Endothelial cell of umbilical vein (primary cell): ENCODE measurements at regions not wholly inside any gene's neighbourhood (a gene's known extent, or its start where the extent isn't known, plus 50 kb on each side); places are given as distances from the start of the nearest gene placed in this dataset.

Source experiments
- EZH2 ChIP-seq: IDR thresholded peaks from 2 replicates; pipeline ENCODE4 v1.6.1; 2012; ENCODE audit warnings: borderline replicate concordance, low read depth, mild to moderate bottlenecking, moderate library complexity, low read length, inconsistent platforms; ENCODE audit not compliant: severe bottlenecking
- MYC ChIP-seq: IDR thresholded peaks from one replicate; pipeline ENCODE4 v1.6.1; 2011; ENCODE audit warnings: mild to moderate bottlenecking, low read depth, low read length
- POLR2A ChIP-seq: IDR thresholded peaks from 2 replicates; pipeline ENCODE4 v1.6.1; 2012; ENCODE audit warnings: low read depth, mild to moderate bottlenecking, control low read depth, low read length
- POLR2AphosphoS5 ChIP-seq: IDR thresholded peaks from 2 replicates; pipeline ENCODE4 v1.6.1; 2012; ENCODE audit warnings: low read depth, mild to moderate bottlenecking, control low read depth, low read length, moderate library complexity; ENCODE audit not compliant: insufficient read depth
- TF ChIP-seq, protein P1 (sequence below), 2 donors: IDR thresholded peaks; 1 replicate in 1 of 2; 2 replicates in 1 of 2; pipeline ENCODE4 v1.5.1; 2011; ENCODE audit warnings: low read length in 2 of 2, mild to moderate bottlenecking in 2 of 2, moderate library complexity in 2 of 2, control low read depth in 1 of 2, inconsistent platforms in 1 of 2, low read depth in 1 of 2; ENCODE audit not compliant: insufficient read depth in 1 of 2; ENCODE audit errors: extremely low read depth in 1 of 2
- TF ChIP-seq, protein P2 (sequence below): IDR thresholded peaks from 2 replicates; pipeline ENCODE4 v1.6.1; 2011; ENCODE audit not compliant: insufficient read depth, insufficient read length

DNA sequence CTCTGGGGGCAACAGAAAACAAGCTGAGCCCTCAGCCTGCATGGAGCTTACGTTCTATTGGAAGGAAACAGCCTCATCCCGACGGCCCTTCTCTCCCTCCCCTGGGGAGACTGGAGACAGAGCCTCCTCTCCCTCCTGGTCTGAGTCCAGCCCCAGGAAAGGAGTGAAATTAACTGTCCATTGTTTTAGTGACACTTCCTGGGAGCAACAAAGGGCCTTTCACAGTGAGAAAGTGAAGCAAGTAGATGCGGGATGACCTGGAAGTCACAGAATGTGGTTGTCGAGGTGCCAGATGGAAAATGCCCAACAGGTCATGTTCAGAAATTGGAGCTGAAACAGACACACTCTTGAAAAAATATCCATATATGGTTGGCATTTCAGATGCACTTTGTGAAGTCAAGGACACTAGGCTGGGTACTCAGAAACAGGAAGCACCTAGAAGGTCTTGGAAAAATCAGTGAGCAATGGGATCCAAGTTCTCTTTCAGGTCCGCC is 77.8 kb downstream of the TFAP2C start:
- TF ChIP-seq, protein P1, sequence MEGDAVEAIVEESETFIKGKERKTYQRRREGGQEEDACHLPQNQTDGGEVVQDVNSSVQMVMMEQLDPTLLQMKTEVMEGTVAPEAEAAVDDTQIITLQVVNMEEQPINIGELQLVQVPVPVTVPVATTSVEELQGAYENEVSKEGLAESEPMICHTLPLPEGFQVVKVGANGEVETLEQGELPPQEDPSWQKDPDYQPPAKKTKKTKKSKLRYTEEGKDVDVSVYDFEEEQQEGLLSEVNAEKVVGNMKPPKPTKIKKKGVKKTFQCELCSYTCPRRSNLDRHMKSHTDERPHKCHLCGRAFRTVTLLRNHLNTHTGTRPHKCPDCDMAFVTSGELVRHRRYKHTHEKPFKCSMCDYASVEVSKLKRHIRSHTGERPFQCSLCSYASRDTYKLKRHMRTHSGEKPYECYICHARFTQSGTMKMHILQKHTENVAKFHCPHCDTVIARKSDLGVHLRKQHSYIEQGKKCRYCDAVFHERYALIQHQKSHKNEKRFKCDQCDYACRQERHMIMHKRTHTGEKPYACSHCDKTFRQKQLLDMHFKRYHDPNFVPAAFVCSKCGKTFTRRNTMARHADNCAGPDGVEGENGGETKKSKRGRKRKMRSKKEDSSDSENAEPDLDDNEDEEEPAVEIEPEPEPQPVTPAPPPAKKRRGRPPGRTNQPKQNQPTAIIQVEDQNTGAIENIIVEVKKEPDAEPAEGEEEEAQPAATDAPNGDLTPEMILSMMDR (IDR thresholded peaks at IDR 0.05; ENCODE audit: extremely low read depth in 1 of 2, insufficient read depth in 1 of 2, low read depth in 1 of 2, low read length in 2 of 2): no peak
- TF ChIP-seq POLR2AphosphoS5 (no peak), POLR2A (no peak), MYC (no peak), EZH2 (no peak)
- TF ChIP-seq, protein P2, sequence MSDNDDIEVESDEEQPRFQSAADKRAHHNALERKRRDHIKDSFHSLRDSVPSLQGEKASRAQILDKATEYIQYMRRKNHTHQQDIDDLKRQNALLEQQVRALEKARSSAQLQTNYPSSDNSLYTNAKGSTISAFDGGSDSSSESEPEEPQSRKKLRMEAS: no peak
